H1 (cell line): ENCODE measurements at regions not wholly inside any gene's neighbourhood (a gene's known extent, or its start where the extent isn't known, plus 50 kb on each side); places are given as distances from the start of the nearest gene placed in this dataset.

ENCODE experiments used
- CTCF ChIA-PET: fragments of 300-600 bp; sonication (Branson Sonifier 250); formaldehyde crosslinking; loops from one replicate; lab custom pipeline; 2021; ENCODE audit not compliant: partially characterized antibody; lab: Charles Lee
- POLR2A ChIA-PET: fragments of 300-600 bp; sonication (Branson Sonifier 250); formaldehyde crosslinking; loops from one replicate; lab custom pipeline; 2021; ENCODE audit warnings: inconsistent platforms; ENCODE audit not compliant: partially characterized antibody; lab: Charles Lee
- DNase-seq, 2 experiments: peaks; one replicate each; pipeline versions ENCODE4 v3.0.0 to v3.0.0-alpha.2; 2010 to 2022; ENCODE audit warnings: low spot score in 2 of 2, low read depth in 1 of 2, mixed read lengths in 1 of 2
- FAIRE-seq: peaks from 2 replicates; lab custom pipeline; 2011; peaks lifted over from hg19 to GRCh38; lab: Jason Lieb, UNC
- H2AFZ ChIP-seq: 2 replicates; pipeline ENCODE4 v1.8.1; 2012; ENCODE audit warnings: low read length, inconsistent platforms
- H2AK5ac ChIP-seq: 2 replicates; pipeline ENCODE4 v1.6.1; 2013; ENCODE audit warnings: low read depth, low read length
- H2BK120ac ChIP-seq: replicated peaks from 2 replicates; pipeline ENCODE3; 2013; ENCODE audit warnings: low read depth, low read length, inconsistent platforms
- H2BK12ac ChIP-seq: 2 replicates; pipeline ENCODE4 v1.6.1; 2013; ENCODE audit warnings: low read depth, low read length
- H2BK15ac ChIP-seq: 2 replicates; pipeline ENCODE4 v1.6.1; 2013; ENCODE audit warnings: low read length
- H2BK20ac ChIP-seq: 2 replicates; pipeline ENCODE4 v1.6.1; 2013; ENCODE audit warnings: low read length
- H2BK5ac ChIP-seq: 2 replicates; pipeline ENCODE4 v1.6.1; 2013; ENCODE audit warnings: low read depth, low read length
- H3K14ac ChIP-seq: 2 replicates; pipeline ENCODE4 v1.6.1; 2013; ENCODE audit warnings: inconsistent platforms; ENCODE audit not compliant: insufficient read length
- H3K18ac ChIP-seq: 2 replicates; pipeline ENCODE4 v1.6.1; 2013; ENCODE audit warnings: low read length; ENCODE audit errors: extremely low read depth
- H3K23ac ChIP-seq: 2 replicates; pipeline ENCODE4 v1.6.1; 2013; ENCODE audit warnings: inconsistent platforms; ENCODE audit not compliant: insufficient read length
- H3K23me2 ChIP-seq: 2 replicates; pipeline ENCODE4 v1.6.1; 2013; ENCODE audit warnings: low read depth, low read length
- H3K27ac ChIP-seq: 2 replicates; pipeline ENCODE4 v1.6.1; 2011; ENCODE audit warnings: low read depth, low read length, inconsistent platforms
- H3K27me3 ChIP-seq, 4 experiments: replicated peaks in 1 of 4; 1 replicate in 1 of 4; 2 replicates in 3 of 4; pipeline versions ENCODE4 v1.6.1 to v1.8.1; 2011 to 2013; ENCODE audit warnings: low read length in 3 of 4, mild to moderate bottlenecking in 3 of 4, inconsistent platforms in 2 of 4, mixed read lengths in 2 of 4, moderate library complexity in 1 of 4; ENCODE audit not compliant: control insufficient read depth in 3 of 4, insufficient read depth in 3 of 4; ENCODE audit errors: extremely low read depth in 1 of 4
- H3K36me3 ChIP-seq, 4 experiments: 2 replicates each; pipeline versions ENCODE4 v1.6.1 to v1.8.1; 2011 to 2013; ENCODE audit warnings: mild to moderate bottlenecking in 4 of 4, low read length in 3 of 4, moderate library complexity in 2 of 4, control low read depth in 1 of 4, inconsistent platforms in 1 of 4; ENCODE audit not compliant: insufficient read depth in 4 of 4, control insufficient read depth in 2 of 4
- H3K4ac ChIP-seq: replicated peaks from 2 replicates; pipeline ENCODE3; 2013; ENCODE audit warnings: low read length, low read depth, mixed read lengths, inconsistent platforms; ENCODE audit not compliant: insufficient read length
- H3K4me1 ChIP-seq, 4 experiments: replicated peaks in 1 of 4; 1 replicate in 1 of 4; 2 replicates in 3 of 4; pipeline versions ENCODE4 v1.6.1 to v1.8.1; 2011 to 2013; ENCODE audit warnings: low read length in 3 of 4, inconsistent platforms in 2 of 4, mixed read lengths in 1 of 4; ENCODE audit not compliant: insufficient read depth in 4 of 4, control insufficient read depth in 3 of 4
- H3K4me2 ChIP-seq, 2 experiments: 2 replicates each; pipeline versions ENCODE4 v1.6.1 to v1.8.1; 2011 to 2013; ENCODE audit warnings: low read depth in 2 of 2, low read length in 2 of 2, control low read depth in 1 of 2, inconsistent platforms in 1 of 2, mild to moderate bottlenecking in 1 of 2; ENCODE audit not compliant: insufficient read depth in 1 of 2
- H3K4me3 ChIP-seq, 4 experiments: fragments of 200-600, 300-600 bp in 1 of 4; sonication (generic), shearing (Covaris generic), sonication (Bioruptor Twin) in 1 of 4; 2 replicates each; pipeline versions ENCODE4 v1.5.1 to v1.8.1; 2011 to 2016; ENCODE audit warnings: low read length in 4 of 4, low read depth in 3 of 4, control low read depth in 2 of 4, inconsistent platforms in 2 of 4, mild to moderate bottlenecking in 2 of 4, mixed read lengths in 1 of 4, moderate library complexity in 1 of 4; ENCODE audit not compliant: insufficient read depth in 2 of 4; ENCODE audit errors: extremely low read depth in 1 of 4
- H3K56ac ChIP-seq: replicated peaks from 2 replicates; pipeline ENCODE3; 2013; ENCODE audit warnings: low read depth, mild to moderate bottlenecking, mixed read lengths, low read length, inconsistent platforms; ENCODE audit not compliant: insufficient read length
- H3K79me1 ChIP-seq: 2 replicates; pipeline ENCODE4 v1.6.1; 2013; ENCODE audit warnings: low read depth, low read length, control low read depth
- H3K79me2 ChIP-seq, 2 experiments: 2 replicates each; pipeline versions ENCODE4 v1.6.1 to v1.8.1; 2012 to 2013; ENCODE audit warnings: low read length in 2 of 2, mild to moderate bottlenecking in 2 of 2, inconsistent platforms in 1 of 2; ENCODE audit not compliant: insufficient read depth in 2 of 2, control insufficient read depth in 1 of 2
- H3K9ac ChIP-seq, 4 experiments: replicated peaks in 1 of 4; 1 replicate in 1 of 4; 2 replicates in 3 of 4; pipeline versions ENCODE4 v1.6.1 to v1.8.1; 2011 to 2013; ENCODE audit warnings: low read depth in 3 of 4, low read length in 3 of 4, control low read depth in 2 of 4, mild to moderate bottlenecking in 2 of 4, moderate library complexity in 2 of 4, inconsistent platforms in 1 of 4; ENCODE audit errors: extremely low read depth in 1 of 4
- H3K9me3 ChIP-seq, 2 experiments: 2 replicates each; pipeline versions ENCODE4 v1.6.1 to v1.8.1; 2012 to 2013; ENCODE audit warnings: mild to moderate bottlenecking in 2 of 2, moderate library complexity in 2 of 2, control low read depth in 1 of 2, inconsistent platforms in 1 of 2, low read depth in 1 of 2, low read length in 1 of 2, mixed read lengths in 1 of 2; ENCODE audit not compliant: insufficient read depth in 2 of 2
- H4K20me1 ChIP-seq, 2 experiments: replicated peaks in 1 of 2; 2 replicates each; pipeline versions ENCODE3 to v1.8.1; 2011 to 2013; ENCODE audit warnings: inconsistent platforms in 2 of 2, low read length in 2 of 2, mild to moderate bottlenecking in 1 of 2; ENCODE audit not compliant: insufficient read depth in 2 of 2, control insufficient read depth in 1 of 2
- H4K5ac ChIP-seq: 2 replicates; pipeline ENCODE4 v1.6.1; 2013; ENCODE audit warnings: low read length, low read depth, mixed read lengths, inconsistent platforms; ENCODE audit not compliant: insufficient read length
- H4K8ac ChIP-seq: 2 replicates; pipeline ENCODE4 v1.8.0; 2013; ENCODE audit warnings: mild to moderate bottlenecking, moderate library complexity, low read length, inconsistent platforms; ENCODE audit not compliant: insufficient read depth; ENCODE audit errors: extremely low read depth
- H4K91ac ChIP-seq: replicated peaks from 2 replicates; pipeline ENCODE3; 2013; ENCODE audit warnings: low read length, mixed read lengths, inconsistent platforms; ENCODE audit not compliant: insufficient read length
- BRCA1 ChIP-seq: IDR thresholded peaks from 2 replicates; pipeline ENCODE4 v1.6.1; 2012; ENCODE audit warnings: low read depth, low read length, improper control_type of control experiment
- GTF2F1 ChIP-seq: IDR thresholded peaks from 2 replicates; pipeline ENCODE4 v1.6.1; 2012; ENCODE audit warnings: low read depth, low read length, improper control_type of control experiment, borderline replicate concordance
- SIRT6 ChIP-seq: IDR thresholded peaks from one replicate; pipeline ENCODE4 v1.7.1; 2012; ENCODE audit warnings: low read length, inconsistent platforms
- TEAD4 ChIP-seq: IDR thresholded peaks from 2 replicates; pipeline ENCODE4 v1.6.1; 2012; ENCODE audit warnings: low read depth, low read length, inconsistent platforms, mixed read lengths
- YY1 ChIP-seq: IDR thresholded peaks from 2 replicates; pipeline ENCODE4 v1.6.1; 2011; ENCODE audit warnings: low read depth, mild to moderate bottlenecking, low read length
- whole genome bisulfite sequencing, 2 experiments: shearing (Covaris generic) in 1 of 2; methylation state at CpG; one replicate each; pipeline versions ENCODE4 v1.1.6 to v1.1.7; 2013 to 2015; ENCODE audit warnings: low lambda C conversion rate in 2 of 2, mixed read lengths in 2 of 2, inconsistent platforms in 1 of 2, low coverage in 1 of 2, missing lambda C conversion rate in 1 of 2; ENCODE audit not compliant: insufficient replicate concordance in 2 of 2, insufficient coverage in 1 of 2, insufficient read length in 1 of 2; ENCODE audit errors: extremely low coverage in 1 of 2, missing lambda C conversion rate in 1 of 2; 5-methylcytosine and 5-hydroxymethylcytosine counted together
- TF ChIP-seq, protein P1 (sequence below): IDR thresholded peaks from 2 replicates; pipeline ENCODE4 v1.6.1; 2011; ENCODE audit warnings: low read length, improper control_type of control experiment

DNA sequence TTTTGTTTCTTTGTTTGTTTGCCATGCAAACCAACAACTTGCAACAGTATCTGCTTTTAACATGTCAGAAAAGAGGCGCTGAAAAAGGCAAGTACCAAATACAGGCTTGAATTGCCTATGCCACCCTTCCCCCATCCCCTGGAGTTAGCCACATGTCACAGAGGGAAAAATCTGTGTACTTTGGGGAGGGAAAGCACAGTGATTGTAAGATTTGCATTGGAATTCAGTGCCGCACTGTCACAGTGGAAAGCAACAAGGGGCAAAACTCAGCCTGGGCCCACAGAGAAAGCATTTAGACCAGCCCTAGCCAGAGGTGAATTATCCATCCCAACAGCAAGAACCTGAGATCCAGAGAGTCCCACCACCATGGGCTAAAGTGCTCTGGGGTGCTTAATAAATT, 52.4 kb upstream of the ACADM start:
- Histone ChIP-seq H4K5ac (no peak overlapping the region), H3K4me1 (peaks cover 2 to 11% (median 9%) of the 10 kb centered on the region in 4 experiments; a peak in 4 of 7 replicates), H4K20me1 (no peaks in the 10 kb centered on the region), H4K8ac (no peak overlapping the region), H2BK15ac (no peak overlapping the region), H2BK20ac (0 out of 2 replicates have a peak overlapping the region, but pooled peaks have one; percentile 24), H3K4me3 (peak overlapping the region in 2 of 4 experiments; percentile 4 to 8; a peak in 1 of 8 replicates), H3K36me3 (no peaks in the 10 kb centered on the region), H4K91ac (peak overlapping the region; percentile 16), H3K9ac (peak overlapping the region in 1 of 4 experiments; percentile 24; a peak in 1 of 7 replicates), H3K14ac (no peak overlapping the region), H3K27ac (no peak overlapping the region; the same call in 1 of the 2 replicates), H2AK5ac (no peak overlapping the region), H3K4me2 (peak overlapping the region; percentile 20 to 48), H3K56ac (no peak overlapping the region), H2BK120ac (peak overlapping the region; percentile 48), H3K18ac (peak overlapping the region; percentile 9), H2BK5ac (peak overlapping the region; percentile 89; the same call in 1 of the 2 replicates), H3K27me3 (no peaks in the 10 kb centered on the region), H3K9me3 (no peaks in the 10 kb centered on the region), H2AFZ (peak overlapping the region; percentile 18), H3K79me2 (no peaks in the 10 kb centered on the region), H3K4ac (no peak overlapping the region), H3K79me1 (no peaks in the 10 kb centered on the region), H3K23me2 (no peaks in the 10 kb centered on the region), H2BK12ac (0 out of 2 replicates have a peak overlapping the region, but pooled peaks have one; percentile 20), H3K23ac (no peak overlapping the region)
- CTCF ChIA-PET: interaction anchor here (0.6 to 2.0 kb wide), 5 partner anchors 19 to 414 kb away, joined by 3 to 7 read pairs (median 5); partner anchors contain the start of gene ACADM
- WGBS, 2 experiments: 89% methylated on average over 2 of the region's 2 CpGs; no CpG with 5 or more reads in 1 of the 2 experiments
- FAIRE-seq (peak; percentile 39), DNase-seq (peak in 1 of 2 experiments; percentile 46)
- POLR2A ChIA-PET: interaction anchor here (1.3 to 1.9 kb wide), 4 partner anchors 9 to 114 kb away, joined by 5 to 11 read pairs (median 8); partner anchors contain the start of gene RABGGTB
- TF ChIP-seq GTF2F1 (no peak), BRCA1 (no peak), TEAD4 (no peak), YY1 (no peak), SIRT6 (no peak)
- TF ChIP-seq, protein P1, sequence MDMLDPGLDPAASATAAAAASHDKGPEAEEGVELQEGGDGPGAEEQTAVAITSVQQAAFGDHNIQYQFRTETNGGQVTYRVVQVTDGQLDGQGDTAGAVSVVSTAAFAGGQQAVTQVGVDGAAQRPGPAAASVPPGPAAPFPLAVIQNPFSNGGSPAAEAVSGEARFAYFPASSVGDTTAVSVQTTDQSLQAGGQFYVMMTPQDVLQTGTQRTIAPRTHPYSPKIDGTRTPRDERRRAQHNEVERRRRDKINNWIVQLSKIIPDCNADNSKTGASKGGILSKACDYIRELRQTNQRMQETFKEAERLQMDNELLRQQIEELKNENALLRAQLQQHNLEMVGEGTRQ: no peak
